Small intestine (tissue), 7 donors: ENCODE measurements at regions not wholly inside any gene's neighbourhood (a gene's known extent, or its start where the extent isn't known, plus 50 kb on each side); places are given as distances from the start of the nearest gene placed in this dataset.

Experiments
- DNase-seq, 2 donors: peaks; one replicate each; pipeline versions ENCODE4 v3.0.0 to v3.0.0-alpha.2; 2013
- FAIRE-seq: peaks from 2 replicates; lab custom pipeline; 2012; peaks lifted over from hg19 to GRCh38; lab: Jason Lieb, UNC
- H3K27ac ChIP-seq, 3 donors: one replicate each; pipeline ENCODE4 v1.5.1; 2013; ENCODE audit warnings: low read length in 2 of 3, mild to moderate bottlenecking in 2 of 3, control low read depth in 1 of 3, inconsistent platforms in 1 of 3, low read depth in 1 of 3, moderate library complexity in 1 of 3
- H3K27me3 ChIP-seq, 3 donors: one replicate each; pipeline ENCODE4 v1.6.1; 2013; ENCODE audit warnings: low read length in 3 of 3, inconsistent platforms in 1 of 3; ENCODE audit not compliant: control insufficient read depth in 3 of 3, insufficient read depth in 3 of 3
- H3K36me3 ChIP-seq, 3 donors: one replicate each; pipeline ENCODE4 v1.6.1; 2013; ENCODE audit warnings: low read length in 3 of 3, inconsistent platforms in 1 of 3, low read depth in 1 of 3, mild to moderate bottlenecking in 1 of 3, moderate library complexity in 1 of 3; ENCODE audit not compliant: control insufficient read depth in 3 of 3, insufficient read depth in 2 of 3
- H3K4me1 ChIP-seq, 3 donors: one replicate each; pipeline ENCODE4 v1.6.1; 2013; ENCODE audit warnings: low read length in 2 of 3, inconsistent platforms in 1 of 3, low read depth in 1 of 3, mild to moderate bottlenecking in 1 of 3, moderate library complexity in 1 of 3; ENCODE audit not compliant: control insufficient read depth in 3 of 3, insufficient read depth in 2 of 3
- H3K4me3 ChIP-seq, 3 donors: one replicate each; pipeline ENCODE4 v1.5.1; 2013; ENCODE audit warnings: low read length in 3 of 3, control low read depth in 1 of 3, inconsistent platforms in 1 of 3, low read depth in 1 of 3, mild to moderate bottlenecking in 1 of 3, moderate library complexity in 1 of 3
- H3K9me3 ChIP-seq, 2 donors: one replicate each; pipeline ENCODE4 v1.6.1; 2013; ENCODE audit warnings: low read depth in 1 of 2, low read length in 1 of 2; ENCODE audit not compliant: control insufficient read depth in 2 of 2, insufficient read depth in 1 of 2
- WGBS, 3 donors: extraction: QIAGEN DNeasy Blood & Tissue Kit; methylation state at CpG; one replicate each; pipeline ENCODE4 v1.1.7; 2013; 5-methylcytosine and 5-hydroxymethylcytosine counted together
- donor health status: healthy with polysubstance abuse.
- donor health status: control.
- donor health status: control.
- donor health status: Bipolar disorder and iron deficiency.
- donor health status: healthy.

- 74 to 79% (median 78%) methylated on average over 6 of the region's 6 CpGs for WGBS, 3 donors
- FAIRE-seq (no peak), DNase-seq (no peak)
- Histone ChIP-seq H3K4me3 (no peak overlapping the region), H3K27me3 (peaks cover 0 to 17% (median 0%) of the 10 kb centered on the region in 3 donors), H3K4me1 (no peaks in the 10 kb centered on the region), H3K9me3 (peaks cover 0 to 18% of the 10 kb centered on the region in 2 donors), H3K36me3 (no peaks in the 10 kb centered on the region), H3K27ac (no peak overlapping the region)
Measured at GRCh38 chr2:121051311-121051710, 233.7 kb downstream of the TFCP2L1 start.

GRCh38 chr2:121052023-121052422 lies 233.0 kb downstream of the TFCP2L1 start:
- Histone ChIP-seq H3K4me1 (no peaks in the 10 kb centered on the region), H3K27ac (no peak overlapping the region), H3K36me3 (no peaks in the 10 kb centered on the region), H3K27me3 (peaks cover 0 to 17% (median 0%) of the 10 kb centered on the region in 3 donors), H3K4me3 (no peak overlapping the region), H3K9me3 (peaks cover 0 to 18% of the 10 kb centered on the region in 2 donors)
- FAIRE-seq = no peak
- whole genome bisulfite sequencing, 3 donors = 66 to 73% (median 72%) methylated on average over 11 of the region's 11 CpGs
- DNase-seq = no peak

GRCh38 chr2:121052521-121052920 lies 232.5 kb downstream of the TFCP2L1 start:
- 34 to 55% (median 52%) methylated on average over 6 of the region's 6 CpGs for WGBS, 3 donors
- Histone ChIP-seq H3K9me3 (peaks cover 0 to 18% of the 10 kb centered on the region in 2 donors), H3K36me3 (no peaks in the 10 kb centered on the region), H3K4me1 (no peaks in the 10 kb centered on the region), H3K4me3 (no peak overlapping the region), H3K27ac (no peak overlapping the region), H3K27me3 (peaks cover 0 to 17% (median 0%) of the 10 kb centered on the region in 3 donors)
- FAIRE-seq = no peak
- DNase-seq = no peak

- FAIRE-seq = no peak
- no peak overlapping the region for H3K4me3 ChIP-seq
- WGBS, 3 donors = 74 to 89% (median 82%) methylated on average over 5 of the region's 5 CpGs
Measured at GRCh38 chr2:121055088-121055487, 229.9 kb downstream of the TFCP2L1 start.

GRCh38 chr2:121055501-121055900 lies 229.5 kb downstream of the TFCP2L1 start:
- DNase-seq = no peak
- Histone ChIP-seq H3K36me3 (no peaks in the 10 kb centered on the region), H3K4me1 (no peaks in the 10 kb centered on the region), H3K9me3 (peaks cover 0 to 11% of the 10 kb centered on the region in 2 donors), H3K4me3 (no peak overlapping the region), H3K27ac (no peak overlapping the region), H3K27me3 (peaks cover 0 to 13% (median 0%) of the 10 kb centered on the region in 3 donors)
- FAIRE-seq = no peak
- WGBS, 3 donors = 73 to 78% (median 77%) methylated on average over 4 of the region's 4 CpGs

More at GRCh38 chr2:121055088-121055487, 229.9 kb downstream of the TFCP2L1 start:
- DNase-seq = no peak
- H3K27ac ChIP-seq = no peak overlapping the region
- H3K9me3 ChIP-seq = peaks cover 0 to 16% of the 10 kb centered on the region in 2 donors
- H3K4me1 ChIP-seq = no peaks in the 10 kb centered on the region
- H3K36me3 ChIP-seq = no peaks in the 10 kb centered on the region
- H3K27me3 ChIP-seq = peaks cover 0 to 16% (median 0%) of the 10 kb centered on the region in 3 donors

GRCh38 chr2:121058852-121059558 lies 226.0 kb downstream of the TFCP2L1 start:
- Histone ChIP-seq H3K27ac (no peak overlapping the region), H3K9me3 (peaks cover 0 to 2% of the 10 kb centered on the region in 2 donors), H3K27me3 (peaks cover 0 to 26% (median 0%) of the 10 kb centered on the region in 3 donors), H3K36me3 (no peaks in the 10 kb centered on the region), H3K4me3 (no peak overlapping the region), H3K4me1 (no peaks in the 10 kb centered on the region)
- DNase-seq (no peak), FAIRE-seq (no peak)
- WGBS, 3 donors = 40 to 61% (median 49%) methylated on average over 15 of the region's 15 CpGs

GRCh38 chr2:121059651-121060649 lies 225.1 kb downstream of the TFCP2L1 start:
- FAIRE-seq = no peak
- Histone ChIP-seq H3K4me3 (no peak overlapping the region), H3K9me3 (no peaks in the 10 kb centered on the region), H3K4me1 (no peaks in the 10 kb centered on the region), H3K27ac (no peak overlapping the region), H3K36me3 (no peaks in the 10 kb centered on the region), H3K27me3 (peaks cover 0 to 35% (median 0%) of the 10 kb centered on the region in 3 donors)
- no peak for DNase-seq
- 88 to 91% (median 89%) methylated on average over 9 of the region's 9 CpGs for WGBS, 3 donors

GRCh38 chr2:121061633-121062032 lies 223.4 kb downstream of the TFCP2L1 start:
- WGBS, 3 donors = 68 to 77% (median 77%) methylated on average over 9 of the region's 9 CpGs
- no peak for FAIRE-seq
- DNase-seq = no peak

More at GRCh38 chr2:121061633-121062032, 223.4 kb downstream of the TFCP2L1 start:
- Histone ChIP-seq H3K27me3 (peaks cover 0 to 33% (median 0%) of the 10 kb centered on the region in 3 donors), H3K27ac (no peak overlapping the region), H3K36me3 (no peaks in the 10 kb centered on the region), H3K4me1 (no peaks in the 10 kb centered on the region), H3K9me3 (no peaks in the 10 kb centered on the region), H3K4me3 (no peak overlapping the region)
